Hepatic stellate cell (primary cell): ENCODE measurements at regions not wholly inside any gene's neighbourhood (a gene's known extent, or its start where the extent isn't known, plus 50 kb on each side); places are given as distances from the start of the nearest gene placed in this dataset.

Source experiments
- DNase-seq: peaks from one replicate; pipeline ENCODE4 v3.0.0; 2011; ENCODE audit warnings: low spot score

DNA sequence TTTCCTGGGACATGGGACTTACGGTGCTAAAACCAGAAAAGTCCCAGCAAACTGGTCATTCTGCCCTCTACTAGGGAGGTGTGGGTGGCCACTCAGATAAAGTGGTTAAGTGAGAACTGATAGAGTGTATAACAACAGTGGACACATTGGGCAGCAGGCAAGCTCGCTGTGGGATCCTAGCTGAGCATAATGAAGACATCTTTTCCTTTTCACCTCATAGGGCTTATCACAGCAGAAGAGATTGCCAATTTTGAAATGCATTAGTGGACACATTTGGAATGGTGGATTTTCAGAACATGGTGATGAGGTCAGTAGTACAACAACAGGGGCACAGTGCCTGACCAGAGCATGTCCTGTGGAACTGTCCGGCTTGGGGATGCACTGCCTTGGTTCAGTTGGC lies 477.1 kb upstream of the KIF2A start:
- no peak for DNase-seq

- DNase-seq: no peak
Observed at GRCh38 chr5:61831736-61832135, 474.3 kb upstream of the KIF2A start.

GRCh38 chr5:61837788-61838187 lies 468.2 kb upstream of the KIF2A start:
- DNase-seq: no peak

DNA sequence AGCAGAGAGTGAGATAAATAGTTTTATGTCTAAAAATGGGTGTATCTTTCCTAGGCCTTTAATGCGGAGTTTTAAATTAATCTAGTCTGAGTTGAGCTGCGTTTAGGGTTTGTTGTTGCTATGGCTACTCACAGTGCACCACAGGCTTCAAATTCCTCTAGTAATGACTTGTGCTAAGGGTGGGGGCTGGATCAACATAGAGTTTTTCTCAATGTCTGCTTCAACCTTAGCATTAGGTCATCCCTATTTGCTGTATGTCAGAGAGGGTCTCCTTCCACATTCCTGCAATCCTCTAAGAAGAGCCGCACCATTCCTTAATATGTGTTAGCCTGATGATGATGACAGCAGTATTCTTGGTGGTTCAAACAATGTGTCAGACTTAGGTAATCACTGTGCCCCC lies 465.6 kb upstream of the KIF2A start:
- DNase-seq: no peak

DNA sequence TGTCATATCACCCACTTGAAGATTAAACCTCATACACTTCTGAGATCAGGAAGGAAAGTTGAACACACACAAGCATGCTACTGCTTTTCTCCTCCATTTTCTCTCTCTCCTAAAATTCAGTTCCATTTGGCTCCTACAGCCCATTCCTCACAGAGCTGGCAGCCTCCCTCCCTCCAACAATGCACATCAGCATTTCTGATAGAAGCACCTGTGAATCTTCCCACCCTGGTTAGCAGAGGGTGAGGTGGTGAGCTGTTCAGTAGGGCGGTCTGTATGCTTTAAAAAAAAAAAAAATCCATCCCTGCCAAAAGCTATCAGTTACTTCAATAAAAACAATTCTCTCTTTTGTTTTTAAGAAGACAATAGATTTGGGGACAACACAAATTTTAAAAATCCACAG lies 463.2 kb upstream of the KIF2A start:
- no peak for DNase-seq

DNA sequence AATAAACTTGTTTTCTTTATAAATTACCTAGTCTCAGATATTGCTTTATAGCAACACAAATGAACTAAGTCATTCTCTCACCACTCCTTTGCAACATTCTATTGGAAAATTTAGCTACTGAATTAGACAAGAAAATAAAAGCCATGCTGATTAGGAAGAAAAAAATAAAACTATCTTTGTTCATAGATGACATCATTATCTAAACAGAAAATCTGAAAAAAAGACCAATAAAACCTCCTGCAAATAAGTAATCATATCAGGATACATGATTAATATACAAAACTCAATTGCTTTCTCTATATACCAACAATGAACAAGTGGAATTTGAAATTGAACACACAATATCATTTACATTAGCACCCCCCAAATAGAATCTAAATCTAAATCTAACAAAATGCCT lies 455.3 kb upstream of the KIF2A start:
- DNase-seq: no peak

DNA sequence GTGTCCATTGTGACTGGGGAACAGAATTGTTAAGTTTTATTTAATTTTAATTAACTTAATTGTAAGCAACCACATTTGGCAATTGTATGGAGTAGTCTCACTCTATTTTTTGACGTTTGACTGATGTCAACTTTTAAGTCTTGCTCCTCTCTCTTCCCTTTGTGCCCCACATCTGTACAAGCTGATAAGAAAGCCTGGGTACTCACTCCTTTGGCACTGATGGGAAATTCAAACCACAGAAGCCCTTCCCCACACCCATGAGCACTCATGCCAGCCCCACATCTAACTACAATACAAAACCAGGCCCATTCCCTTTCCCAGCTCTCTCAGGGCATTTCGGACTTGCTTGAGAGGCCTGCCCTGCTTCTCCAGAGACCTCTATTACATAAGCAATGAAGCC lies 451.5 kb upstream of the KIF2A start:
- no peak for DNase-seq

DNA sequence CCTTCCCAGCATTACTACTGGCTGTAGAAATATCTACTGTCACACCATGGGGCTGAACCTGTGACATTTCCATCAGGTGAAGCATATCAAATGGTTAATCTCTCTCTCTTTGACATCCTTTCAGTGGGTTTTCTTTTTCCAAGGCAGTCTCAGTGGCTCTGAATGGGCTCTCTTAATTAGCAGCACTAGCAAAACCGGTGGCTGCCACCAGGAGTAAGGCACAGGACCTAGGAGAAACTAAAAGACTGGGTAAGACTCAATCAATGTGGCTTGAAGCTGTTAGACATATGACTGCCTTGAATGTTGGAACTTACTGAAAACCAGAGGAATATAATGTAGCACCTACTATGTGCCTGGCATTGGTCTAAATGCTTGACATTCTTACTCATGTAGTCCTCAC lies 445.0 kb upstream of the KIF2A start:
- no peak for DNase-seq

- no peak for DNase-seq
Observed at GRCh38 chr5:61866930-61867329, 439.1 kb upstream of the KIF2A start.

DNA sequence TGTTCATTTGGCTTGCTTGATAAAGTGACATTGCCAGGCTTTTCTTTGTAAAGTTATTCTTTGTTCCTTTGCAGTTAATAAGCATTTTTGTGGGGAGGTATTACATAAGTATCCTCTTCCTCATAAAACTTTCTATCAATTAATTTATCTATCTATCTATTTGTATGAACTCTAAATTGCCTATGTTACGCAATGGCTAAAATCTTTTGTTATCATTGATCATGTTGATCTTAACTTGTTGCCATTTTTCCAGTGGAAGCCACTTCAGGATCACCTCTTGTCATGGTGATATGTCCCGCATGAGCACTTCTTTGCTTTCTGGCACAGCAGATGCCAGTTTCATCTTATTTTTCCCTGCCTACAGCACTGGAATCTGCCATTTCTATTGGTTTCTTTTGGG lies 436.7 kb upstream of the KIF2A start:
- DNase-seq: no peak

DNA sequence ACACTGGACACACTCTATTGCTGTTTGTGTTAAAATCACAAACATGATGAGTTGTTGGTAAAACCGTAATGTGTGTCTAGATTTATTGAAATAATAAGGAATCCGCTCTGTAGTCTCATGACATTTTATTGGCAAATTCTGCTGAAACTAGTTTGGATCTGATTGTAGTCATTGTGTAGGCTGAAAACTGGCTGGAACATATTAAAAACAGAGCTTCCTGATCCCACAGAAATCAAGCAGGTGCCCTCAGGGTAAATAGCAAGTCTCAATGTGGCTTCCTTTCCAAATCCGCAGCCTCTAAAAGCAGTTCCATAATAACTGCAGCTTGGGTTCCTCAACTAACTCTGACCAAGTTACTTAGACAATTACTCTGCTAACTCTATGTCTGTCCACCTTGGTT lies 427.5 kb upstream of the KIF2A start:
- DNase-seq: no peak

DNA sequence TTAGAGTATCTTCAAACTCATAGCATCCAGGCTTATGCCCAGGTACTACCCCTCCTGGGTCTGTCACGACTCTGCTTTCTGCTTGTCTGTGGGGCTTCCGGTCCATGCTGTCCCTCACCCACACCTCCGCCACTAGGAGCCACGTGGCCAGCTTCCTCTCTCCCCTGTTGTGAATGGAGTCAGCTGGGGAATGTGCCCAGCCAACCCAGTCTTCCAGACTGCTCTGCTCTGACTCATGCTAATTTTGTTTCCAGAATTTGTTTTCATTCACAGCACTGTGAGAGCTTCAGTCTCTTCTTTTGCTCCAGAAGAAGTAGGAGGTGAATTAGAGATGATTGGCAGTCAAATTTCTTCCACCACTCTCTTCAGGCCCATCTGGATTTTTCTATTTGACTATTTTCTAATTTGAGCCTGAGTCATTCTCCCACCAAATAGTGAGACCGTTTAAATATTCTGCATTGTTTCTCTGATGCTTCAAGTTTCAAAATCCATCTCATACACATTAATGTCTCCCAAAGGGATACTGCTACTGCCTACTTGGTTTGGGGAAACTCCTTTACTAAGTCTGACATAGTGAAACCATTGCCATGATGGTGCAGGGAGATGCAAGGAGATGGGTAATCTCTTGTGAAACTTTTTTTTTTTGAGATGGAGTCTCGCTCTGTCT lies 424.1 kb upstream of the KIF2A start:
- no peak for DNase-seq

DNA sequence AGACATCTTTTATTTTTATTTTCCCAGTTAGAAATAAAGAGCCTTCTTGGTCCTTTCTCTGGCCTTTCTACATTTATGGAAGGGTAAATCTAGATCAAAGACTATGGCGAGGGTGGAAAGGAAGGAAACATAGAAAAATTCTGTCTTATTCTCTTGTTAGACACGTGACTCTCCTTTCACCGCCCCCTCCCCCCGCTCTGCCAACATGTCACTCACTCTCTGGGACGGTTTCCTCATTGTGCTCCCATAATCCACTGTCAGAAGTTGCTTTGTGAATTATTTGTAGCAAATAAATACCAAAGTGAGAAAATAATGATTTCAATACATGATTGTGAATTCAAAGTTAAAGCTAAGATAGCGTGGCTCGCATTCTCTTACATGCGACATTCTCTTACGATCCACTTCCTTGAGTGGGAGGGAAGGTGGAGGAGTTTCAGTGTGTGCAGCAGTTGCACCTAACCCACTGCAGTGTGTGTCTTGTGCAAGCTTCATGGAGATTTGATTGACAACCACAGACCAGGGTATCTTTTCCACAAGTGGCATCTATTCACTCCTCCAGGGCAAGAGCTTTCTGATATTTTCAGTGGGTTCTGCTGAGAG lies 423.0 kb upstream of the KIF2A start:
- no peak for DNase-seq

DNA sequence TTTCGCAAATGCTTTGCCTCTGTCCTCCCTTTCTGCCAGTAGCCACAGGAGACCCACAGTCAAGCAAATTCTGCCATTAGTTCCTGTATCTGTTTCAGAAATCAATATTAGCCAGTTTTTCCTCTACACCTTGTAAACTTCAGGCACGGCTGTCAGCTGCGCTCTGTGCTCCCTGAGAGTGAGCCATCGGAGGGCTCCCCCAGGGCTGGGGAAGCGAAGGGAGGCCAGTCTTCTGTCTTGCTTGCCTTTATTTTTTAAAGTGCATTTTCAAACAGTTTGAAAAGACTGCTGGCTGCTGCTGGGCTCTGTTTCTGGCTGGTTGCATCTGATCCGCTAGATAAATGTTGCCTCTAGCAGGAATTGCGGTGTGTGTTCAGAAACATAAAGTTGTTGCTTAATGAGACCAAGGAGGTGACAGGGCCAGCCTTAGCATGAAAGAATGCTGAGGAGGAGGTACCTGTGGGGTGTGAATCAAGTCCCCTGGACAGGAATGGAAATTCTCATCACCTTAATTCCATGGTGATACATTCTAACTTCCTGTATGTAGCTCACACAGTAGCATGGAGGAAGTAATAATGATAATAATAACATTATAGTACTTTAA lies 421.7 kb upstream of the KIF2A start:
- DNase-seq: no peak

DNA sequence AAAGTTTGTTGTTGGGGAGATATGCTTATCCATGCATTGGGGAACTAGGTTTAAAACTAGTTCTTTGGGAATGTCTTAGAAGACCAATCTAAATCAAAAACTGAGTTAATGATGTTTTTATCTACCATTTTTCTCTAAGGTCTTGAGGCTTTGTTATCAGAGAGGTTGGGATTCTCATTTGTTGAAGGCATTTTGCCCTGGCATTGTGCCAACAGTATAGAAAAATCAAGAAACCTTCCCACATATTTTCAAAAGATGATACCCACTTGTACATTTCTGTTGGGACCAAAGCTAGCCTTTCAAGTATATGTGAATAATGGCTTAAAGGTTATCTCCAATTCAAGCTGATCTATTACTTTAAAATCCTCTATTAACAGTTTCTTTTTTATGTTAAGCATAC lies 419.8 kb upstream of the KIF2A start:
- no peak for DNase-seq

DNA sequence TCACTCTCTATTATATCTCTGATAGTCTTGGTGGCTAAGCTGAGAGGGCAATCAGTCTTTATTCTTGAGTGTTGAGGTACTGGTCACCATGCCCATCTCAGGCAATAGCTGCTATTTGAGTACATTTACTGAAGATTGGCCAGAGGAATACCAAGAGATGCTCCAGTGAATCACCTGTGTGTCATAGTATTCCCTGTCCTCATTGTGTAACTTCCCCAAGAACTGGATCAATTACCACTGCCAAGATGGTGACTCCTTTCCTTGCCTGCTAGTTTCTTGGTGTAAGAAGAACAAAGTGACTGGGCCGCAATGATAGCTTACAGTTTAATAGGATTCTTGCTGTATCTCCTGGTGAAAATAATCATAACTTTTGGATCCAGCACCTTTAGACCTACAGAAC lies 418.7 kb upstream of the KIF2A start:
- no peak for DNase-seq

DNA sequence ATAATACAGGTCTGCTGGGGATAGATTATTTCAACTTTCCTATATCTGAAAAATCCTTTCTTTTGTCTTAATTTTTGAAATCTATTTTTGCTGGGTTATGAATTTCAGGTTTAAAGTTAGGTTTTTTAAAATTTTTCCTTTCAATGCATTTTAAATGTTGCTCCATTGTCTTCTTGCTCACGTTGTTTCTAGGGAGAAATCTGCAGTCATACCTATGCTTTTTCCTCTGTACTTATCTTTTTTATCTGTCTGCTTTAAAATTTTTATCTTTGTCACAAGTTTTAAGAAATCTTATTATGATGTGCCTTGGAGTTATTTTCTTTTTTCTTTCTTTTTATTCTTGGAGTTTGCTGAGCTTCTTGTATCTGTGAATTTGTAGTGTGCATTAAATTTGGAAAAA lies 412.0 kb upstream of the KIF2A start:
- no peak for DNase-seq

DNA sequence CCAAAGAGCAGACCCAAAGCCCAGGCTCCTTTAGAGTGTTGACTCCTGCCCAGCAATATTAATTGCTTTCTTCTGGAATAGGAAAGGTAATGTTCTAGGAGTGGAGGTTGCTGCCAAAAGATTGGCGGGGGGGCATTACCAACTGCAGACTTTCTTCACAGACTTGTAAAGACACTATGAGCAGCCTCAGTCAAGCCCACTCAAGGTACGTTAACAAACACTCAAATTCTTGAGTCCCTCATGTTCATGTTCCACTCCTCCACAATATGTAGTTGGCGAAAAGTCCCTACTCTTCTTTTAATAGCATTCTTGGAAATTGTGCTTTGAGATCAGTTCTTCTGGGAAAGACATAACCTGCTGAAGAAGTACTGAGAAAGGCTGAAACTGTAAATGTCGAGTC lies 409.2 kb upstream of the KIF2A start:
- DNase-seq: no peak

GRCh38 chr5:61897251-61897650 lies 408.8 kb upstream of the KIF2A start:
- DNase-seq: no peak

GRCh38 chr5:61901997-61902396 lies 404.0 kb upstream of the KIF2A start:
- DNase-seq: no peak

- DNase-seq: no peak
Observed at GRCh38 chr5:61904730-61905129, 401.3 kb upstream of the KIF2A start.

GRCh38 chr5:61905613-61906012 lies 400.4 kb upstream of the KIF2A start:
- DNase-seq: no peak

DNA sequence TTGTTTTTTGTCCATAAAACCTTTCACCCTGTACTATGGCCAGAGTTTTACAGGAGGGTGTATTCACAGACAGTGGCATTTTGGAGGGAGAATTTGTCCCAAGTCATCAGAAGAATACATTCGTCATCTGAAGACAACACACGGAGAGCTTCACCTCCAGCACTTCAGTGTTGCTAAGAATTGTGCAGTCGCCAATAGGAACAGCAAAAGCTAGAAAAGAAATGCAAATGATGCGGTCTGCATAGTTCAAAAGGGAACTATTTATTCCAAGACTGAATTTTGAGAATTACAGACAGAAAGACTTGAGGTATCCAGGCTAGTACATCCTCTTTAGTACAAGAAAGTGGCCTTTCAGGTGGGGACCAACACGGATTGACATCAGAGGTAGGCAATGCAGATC lies 399.2 kb upstream of the KIF2A start:
- no peak for DNase-seq

DNA sequence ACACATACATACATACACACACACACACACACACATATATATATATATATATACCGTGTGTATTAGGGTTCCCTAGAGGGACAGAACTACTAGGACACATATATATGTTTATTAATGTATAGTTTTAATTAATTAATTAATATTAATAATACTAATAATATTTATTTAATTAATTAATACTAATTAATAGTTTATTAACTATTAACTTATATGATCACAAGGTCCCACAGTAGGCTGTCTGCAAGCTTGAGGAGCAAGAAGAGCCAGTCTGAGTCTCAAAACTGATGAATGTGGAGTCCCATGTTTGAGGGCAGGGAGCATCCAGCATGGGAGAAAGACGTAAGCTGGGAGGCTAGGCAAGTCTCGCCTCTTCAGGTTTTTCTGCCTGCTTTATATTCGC lies 398.0 kb upstream of the KIF2A start:
- no peak for DNase-seq
